CD4-positive, CD25-positive, alpha-beta regulatory T cell (primary cell): ENCODE measurements at regions not wholly inside any gene's neighbourhood (a gene's known extent, or its start where the extent isn't known, plus 50 kb on each side); places are given as distances from the start of the nearest gene placed in this dataset.

Experiments used
- ATAC-seq, 2 donors: fragments of 150-1000 bp; cut with Tn5 transposase; one replicate each; pipeline ENCODE4 v1.10.0; 2021; ENCODE audit warnings: low read depth in 2 of 2, moderate number of reproducible peaks in 2 of 2, moderate library complexity in 1 of 2
- DNase-seq, 3 donors: peaks; one replicate each; pipeline versions ENCODE4 v3.0.0 to v3.0.0-alpha.2; 2012 to 2022; ENCODE audit warnings: mixed read lengths in 1 of 3
- H3K27ac ChIP-seq: one replicate; pipeline ENCODE4 v1.7.0; 2013; ENCODE audit warnings: mild to moderate bottlenecking, low read length; ENCODE audit not compliant: insufficient read depth, poor library complexity, severe bottlenecking
- H3K27me3 ChIP-seq: one replicate; pipeline ENCODE4 v1.7.0; 2013; ENCODE audit warnings: low read length; ENCODE audit not compliant: control insufficient read depth, insufficient read depth
- H3K36me3 ChIP-seq: one replicate; pipeline ENCODE4 v1.7.0; 2013; ENCODE audit warnings: mild to moderate bottlenecking, low read length, moderate library complexity; ENCODE audit not compliant: control insufficient read depth, insufficient read depth
- H3K4me1 ChIP-seq: 2 replicates; pipeline ENCODE4 v1.7.0; 2013; ENCODE audit warnings: mild to moderate bottlenecking, low read length; ENCODE audit not compliant: insufficient read depth, control insufficient read depth, poor library complexity, severe bottlenecking
- H3K4me3 ChIP-seq: one replicate; pipeline ENCODE4 v1.7.0; 2013; ENCODE audit warnings: low read depth, mild to moderate bottlenecking, low read length, moderate library complexity
- H3K9me3 ChIP-seq, 2 experiments: 1 replicate in 1 of 2; 2 replicates in 1 of 2; pipeline ENCODE4 v1.7.0; 2013; ENCODE audit warnings: low read length in 2 of 2, mild to moderate bottlenecking in 1 of 2, moderate library complexity in 1 of 2; ENCODE audit not compliant: control insufficient read depth in 2 of 2
- H3K27ac Mint-ChIP-seq, 3 donors: one replicate each; pipeline ENCODE4 v1.8.0; 2020 to 2022; ENCODE audit warnings: mild to moderate bottlenecking in 3 of 3, mixed read lengths in 3 of 3, moderate library complexity in 2 of 3
- H3K27me3 Mint-ChIP-seq: one replicate; pipeline ENCODE4 v1.8.0; 2022; ENCODE audit warnings: mild to moderate bottlenecking, mixed read lengths
- H3K36me3 Mint-ChIP-seq: one replicate; pipeline ENCODE4 v1.8.0; 2020; ENCODE audit warnings: mixed read lengths
- H3K4me1 Mint-ChIP-seq, 4 donors: one replicate each; pipeline ENCODE4 v1.8.0; 2020 to 2022; ENCODE audit warnings: mixed read lengths in 4 of 4, mild to moderate bottlenecking in 1 of 4
- H3K4me3 Mint-ChIP-seq, 4 donors: one replicate each; pipeline ENCODE4 v1.8.0; 2020 to 2022; ENCODE audit warnings: mild to moderate bottlenecking in 4 of 4, mixed read lengths in 4 of 4, moderate library complexity in 3 of 4
- H3K9me3 Mint-ChIP-seq, 7 donors: one replicate each; pipeline ENCODE4 v1.8.0; 2020 to 2022; ENCODE audit warnings: mixed read lengths in 7 of 7, mild to moderate bottlenecking in 3 of 7, moderate library complexity in 2 of 7

DNA sequence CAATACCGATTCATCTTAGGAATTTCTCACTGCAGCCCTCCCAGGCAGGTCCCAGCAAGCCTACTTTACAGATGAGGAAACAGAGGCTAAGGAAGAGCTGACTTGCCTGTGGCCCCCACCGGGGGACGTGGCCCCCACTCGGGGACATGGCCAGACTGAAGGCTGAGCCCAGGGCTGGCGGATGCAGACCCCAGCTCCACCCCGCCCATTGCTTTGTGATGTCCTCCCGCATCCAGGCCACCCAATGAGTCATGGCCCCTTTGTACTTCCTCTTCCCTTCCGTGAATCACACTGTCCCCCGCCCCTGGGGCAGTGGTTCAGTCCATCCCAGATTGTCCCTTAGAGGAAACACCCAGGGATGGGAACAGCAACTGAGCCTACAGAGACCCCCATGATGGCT lies 116.0 kb upstream of the ANO1 start:
- no peak overlapping the region for H3K4me3 ChIP-seq
- H3K9me3 ChIP-seq, result no peaks in the 10 kb centered on the region
- H3K4me3 Mint-ChIP-seq, result no peak overlapping the region
- H3K36me3 ChIP-seq, result no peaks in the 10 kb centered on the region
- H3K27me3 Mint-ChIP-seq, result peaks cover 8% of the 10 kb centered on the region
- H3K27ac ChIP-seq, result no peak overlapping the region
- H3K4me1 ChIP-seq, result no peaks in the 10 kb centered on the region
- no peaks in the 10 kb centered on the region for H3K36me3 Mint-ChIP-seq
- no peaks in the 10 kb centered on the region for H3K4me1 Mint-ChIP-seq
- peaks cover 0 to 4% (median 0%) of the 10 kb centered on the region in 7 donors for H3K9me3 Mint-ChIP-seq
- no peak overlapping the region for H3K27ac Mint-ChIP-seq
- no peaks in the 10 kb centered on the region for H3K27me3 ChIP-seq
- ATAC-seq (no peak), DNase-seq (no peak)

DNA sequence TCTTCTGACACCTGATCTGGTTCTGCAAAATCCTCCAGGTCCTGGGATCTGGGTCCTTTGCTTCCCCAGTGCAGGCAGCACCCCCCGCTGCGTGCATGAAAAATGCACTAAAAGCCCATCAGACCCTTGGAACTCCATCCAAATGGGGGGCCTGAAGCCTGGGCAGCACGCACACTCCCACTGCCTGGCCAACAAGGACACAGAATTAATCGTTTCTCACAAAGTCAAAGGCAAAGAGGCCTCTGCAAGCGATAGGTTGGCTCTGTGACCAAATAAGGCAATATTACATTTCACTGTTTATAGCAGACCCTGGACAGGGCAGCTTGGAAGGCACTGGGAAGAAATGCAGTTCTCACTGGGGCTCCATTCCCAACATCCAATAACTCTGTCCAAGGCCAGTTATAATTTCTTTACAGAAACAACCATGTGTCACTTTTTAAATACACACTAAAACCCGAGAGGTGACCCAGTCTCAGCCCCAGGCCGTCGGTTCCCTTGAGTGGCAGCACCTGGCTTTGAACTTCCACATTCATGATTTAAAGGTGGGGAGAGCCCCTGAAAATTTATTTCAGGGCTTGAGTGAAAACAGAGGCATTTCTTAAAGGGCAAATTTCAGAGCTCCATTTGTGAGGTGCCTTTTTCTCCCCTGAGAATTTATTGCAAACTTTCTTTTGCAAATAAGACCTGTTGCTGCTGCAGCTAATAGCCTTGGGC lies 114.4 kb upstream of the ANO1 start:
- ATAC-seq (no peak), DNase-seq (no peak)
- H3K36me3 Mint-ChIP-seq, result no peaks in the 10 kb centered on the region
- Histone ChIP-seq H3K36me3 (no peaks in the 10 kb centered on the region), H3K4me1 (no peaks in the 10 kb centered on the region), H3K4me3 (no peak overlapping the region), H3K27ac (no peak overlapping the region), H3K27me3 (no peaks in the 10 kb centered on the region), H3K9me3 (no peaks in the 10 kb centered on the region)
- no peaks in the 10 kb centered on the region for H3K4me1 Mint-ChIP-seq
- H3K27me3 Mint-ChIP-seq, result peaks cover 8% of the 10 kb centered on the region
- peak overlapping the region in 1 of 3 donors; percentile 9 for H3K27ac Mint-ChIP-seq
- no peak overlapping the region for H3K4me3 Mint-ChIP-seq
- peaks cover 0 to 4% (median 0%) of the 10 kb centered on the region in 7 donors for H3K9me3 Mint-ChIP-seq

DNA sequence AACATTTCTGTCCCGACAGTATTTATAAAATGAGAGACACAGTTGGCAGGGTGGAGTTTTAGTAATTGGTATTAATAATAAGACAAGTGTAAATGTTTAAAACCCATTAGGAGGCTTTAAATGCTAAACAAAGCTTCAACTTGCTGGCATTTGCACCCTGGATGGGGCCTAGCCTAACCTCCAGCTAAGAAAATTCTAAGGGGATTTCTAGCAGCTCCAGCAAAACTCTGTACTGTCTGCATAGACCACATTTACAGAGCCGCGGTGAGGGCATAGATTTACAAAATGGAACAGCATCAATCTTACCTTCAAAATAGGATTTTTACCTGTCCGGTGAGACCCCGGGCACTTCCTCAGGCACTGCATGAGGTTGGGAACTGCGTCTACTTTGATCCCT lies 113.9 kb upstream of the ANO1 start:
- Histone ChIP-seq H3K27me3 (no peaks in the 10 kb centered on the region), H3K9me3 (no peaks in the 10 kb centered on the region), H3K4me1 (no peaks in the 10 kb centered on the region), H3K27ac (no peak overlapping the region), H3K4me3 (no peak overlapping the region), H3K36me3 (no peaks in the 10 kb centered on the region)
- no peak overlapping the region for H3K4me3 Mint-ChIP-seq
- H3K36me3 Mint-ChIP-seq, result no peaks in the 10 kb centered on the region
- no peaks in the 10 kb centered on the region for H3K4me1 Mint-ChIP-seq
- H3K9me3 Mint-ChIP-seq, result peaks cover 0 to 4% (median 0%) of the 10 kb centered on the region in 7 donors
- no peak overlapping the region for H3K27ac Mint-ChIP-seq
- ATAC-seq (no peak), DNase-seq (no peak)
- H3K27me3 Mint-ChIP-seq, result peaks cover 8% of the 10 kb centered on the region

DNA sequence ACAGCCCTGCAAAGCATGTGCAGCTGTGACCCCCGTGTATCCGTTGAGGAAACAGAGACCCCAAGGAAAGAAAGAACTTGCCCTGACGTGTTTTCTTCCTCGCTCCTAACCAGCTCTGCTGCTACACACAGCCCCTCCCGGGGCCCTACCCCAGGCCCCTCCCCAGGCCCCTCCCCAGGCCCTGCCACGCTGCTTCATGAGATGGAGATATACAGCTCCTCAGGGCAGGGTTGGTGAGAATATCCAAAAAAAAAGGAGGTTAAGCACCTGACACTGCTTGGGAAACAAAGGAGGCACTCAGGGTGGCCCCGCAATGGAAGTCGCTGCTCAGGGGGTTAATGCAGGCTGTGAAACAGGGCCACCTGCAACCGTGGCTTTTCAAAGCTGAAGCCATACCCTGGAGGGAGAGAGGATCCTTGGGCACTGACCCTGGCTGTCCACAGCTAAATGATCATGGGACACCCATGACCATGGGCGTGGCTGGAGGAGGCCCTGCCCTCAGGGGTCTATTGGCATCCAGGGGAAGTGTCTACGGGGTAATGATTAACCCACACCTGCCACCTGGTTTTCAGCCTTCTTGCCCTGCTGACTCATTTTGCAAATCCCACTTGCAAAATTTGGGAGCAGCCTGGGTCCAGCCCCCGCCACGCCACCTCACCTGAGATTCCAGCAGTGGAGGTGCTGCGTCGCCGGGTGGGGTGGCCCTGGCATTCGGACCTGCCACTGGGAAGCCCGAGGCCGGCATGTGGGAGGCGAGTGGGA lies 112.1 kb upstream of the ANO1 start:
- peaks cover 0 to 3% (median 0%) of the 10 kb centered on the region in 4 donors for H3K4me1 Mint-ChIP-seq
- no peak overlapping the region for H3K27ac Mint-ChIP-seq
- H3K9me3 ChIP-seq, result no peaks in the 10 kb centered on the region
- no peaks in the 10 kb centered on the region for H3K36me3 ChIP-seq
- H3K4me1 ChIP-seq, result no peaks in the 10 kb centered on the region
- H3K27me3 ChIP-seq, result no peaks in the 10 kb centered on the region
- peaks cover 5% of the 10 kb centered on the region for H3K27me3 Mint-ChIP-seq
- H3K27ac ChIP-seq, result no peak overlapping the region
- H3K9me3 Mint-ChIP-seq, result peaks cover 0 to 2% (median 0%) of the 10 kb centered on the region in 7 donors
- no peak overlapping the region for H3K4me3 Mint-ChIP-seq
- H3K4me3 ChIP-seq, result no peak overlapping the region
- no peaks in the 10 kb centered on the region for H3K36me3 Mint-ChIP-seq
- DNase-seq (no peak), ATAC-seq (no peak)

DNA sequence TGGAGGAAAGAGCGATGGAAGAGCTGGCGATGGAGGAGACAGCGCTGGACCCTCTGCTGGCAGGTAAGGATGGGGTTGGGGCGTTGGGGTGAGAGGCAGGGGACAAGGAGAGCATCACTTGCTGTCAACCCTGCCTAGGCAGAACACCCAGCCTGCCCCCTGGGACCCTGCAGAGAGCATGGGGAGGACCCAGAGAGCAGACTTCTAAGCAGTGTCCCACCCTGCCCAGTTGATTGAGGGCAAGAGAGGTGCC lies 111.6 kb upstream of the ANO1 start:
- Histone ChIP-seq H3K27me3 (no peaks in the 10 kb centered on the region), H3K4me3 (no peak overlapping the region), H3K4me1 (no peaks in the 10 kb centered on the region), H3K9me3 (no peaks in the 10 kb centered on the region), H3K27ac (no peak overlapping the region), H3K36me3 (no peaks in the 10 kb centered on the region)
- Mint-ChIP-seq H3K9me3 (peaks cover 0 to 2% (median 0%) of the 10 kb centered on the region in 7 donors), H3K4me3 (no peak overlapping the region), H3K36me3 (no peaks in the 10 kb centered on the region), H3K4me1 (peaks cover 0 to 5% (median 0%) of the 10 kb centered on the region in 4 donors), H3K27me3 (peaks cover 5% of the 10 kb centered on the region), H3K27ac (no peak overlapping the region)
- ATAC-seq (no peak), DNase-seq (no peak)

DNA sequence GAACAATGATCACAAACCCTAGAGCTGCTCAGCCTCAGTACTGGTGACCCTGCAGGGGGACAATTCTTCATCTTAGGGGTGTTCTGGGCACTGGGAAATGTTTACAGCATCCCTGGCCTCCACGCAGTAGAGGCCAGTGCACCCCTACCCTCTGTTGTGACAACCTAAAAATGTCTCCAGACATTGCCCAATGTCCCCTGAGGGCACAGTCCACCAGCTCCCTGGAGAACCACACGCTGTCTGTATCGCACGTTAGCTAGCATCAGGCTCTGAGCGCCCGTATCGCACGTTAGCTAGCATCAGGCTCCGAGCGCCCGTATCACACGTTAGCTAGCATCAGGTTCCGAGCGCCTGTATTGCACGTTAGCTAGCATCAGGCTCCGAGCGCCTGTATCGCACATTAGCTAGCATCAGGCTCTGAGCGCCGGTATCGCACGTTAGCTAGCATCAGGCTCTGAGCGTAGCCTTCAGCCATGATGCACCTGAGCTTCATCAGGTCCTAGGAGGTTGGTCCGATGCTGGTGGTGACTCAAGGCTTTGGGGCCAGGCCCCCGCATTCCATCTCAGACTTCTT lies 111.1 kb upstream of the ANO1 start:
- Mint-ChIP-seq H3K9me3 (no peaks in the 10 kb centered on the region), H3K4me3 (no peak overlapping the region), H3K27me3 (peaks cover under 1% of the 10 kb centered on the region), H3K4me1 (peaks cover 0 to 7% (median 0%) of the 10 kb centered on the region in 4 donors), H3K27ac (no peak overlapping the region), H3K36me3 (no peaks in the 10 kb centered on the region)
- DNase-seq (no peak), ATAC-seq (no peak)
- no peaks in the 10 kb centered on the region for H3K36me3 ChIP-seq
- H3K4me3 ChIP-seq, result no peak overlapping the region
- H3K27ac ChIP-seq, result no peak overlapping the region
- H3K27me3 ChIP-seq, result no peaks in the 10 kb centered on the region
- H3K4me1 ChIP-seq, result no peaks in the 10 kb centered on the region
- H3K9me3 ChIP-seq, result no peaks in the 10 kb centered on the region

DNA sequence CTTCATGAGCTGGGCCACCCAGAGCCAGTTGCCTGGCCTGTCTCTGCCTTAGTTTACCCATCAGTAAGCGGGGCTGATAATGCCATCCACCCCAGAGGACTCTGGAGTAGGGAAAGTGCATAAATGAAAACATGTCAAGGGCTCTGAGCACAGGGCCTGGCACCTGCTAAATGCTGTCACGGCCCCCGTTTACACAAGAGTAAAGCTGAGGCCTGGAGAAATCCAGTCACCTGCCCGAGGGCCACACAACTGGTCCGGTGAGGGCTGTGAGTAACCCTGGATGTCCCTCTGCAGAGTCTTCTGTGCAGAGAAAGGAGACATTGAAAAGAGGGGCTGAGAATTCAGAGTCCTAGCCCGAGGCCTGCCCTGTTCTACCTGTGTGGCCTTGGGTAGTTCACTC lies 110.6 kb upstream of the ANO1 start:
- Mint-ChIP-seq H3K4me3 (no peak overlapping the region), H3K9me3 (no peaks in the 10 kb centered on the region), H3K4me1 (peaks cover 0 to 11% (median 0%) of the 10 kb centered on the region in 4 donors), H3K27ac (no peak overlapping the region), H3K36me3 (no peaks in the 10 kb centered on the region), H3K27me3 (no peaks in the 10 kb centered on the region)
- H3K36me3 ChIP-seq, result no peaks in the 10 kb centered on the region
- H3K4me3 ChIP-seq, result no peak overlapping the region
- H3K4me1 ChIP-seq, result no peaks in the 10 kb centered on the region
- no peaks in the 10 kb centered on the region for H3K27me3 ChIP-seq
- H3K9me3 ChIP-seq, result no peaks in the 10 kb centered on the region
- H3K27ac ChIP-seq, result no peak overlapping the region
- DNase-seq (no peak), ATAC-seq (no peak)
